BE2C (cell line): ENCODE measurements at regions not wholly inside any gene's neighbourhood (a gene's known extent, or its start where the extent isn't known, plus 50 kb on each side); places are given as distances from the start of the nearest gene placed in this dataset.
"Not testable (repeated sequence)": the region's sequence is repeated elsewhere in the genome, so short reads cannot be mapped to it uniquely, and the experiment has no call there.

ENCODE experiments used
- DNase-seq: peaks from one replicate; pipeline ENCODE4 v3.0.0-alpha.2; 2020
- H3K27me3 ChIP-seq: fragments of 250-450 bp; sonication (Bioruptor Pico); 2 replicates; pipeline ENCODE4 v1.5.1; 2020; ENCODE audit warnings: mild to moderate bottlenecking
- H3K36me3 ChIP-seq: fragments of 250-450 bp; sonication (Bioruptor Pico); 2 replicates; pipeline ENCODE4 v1.5.1; 2020; ENCODE audit warnings: mild to moderate bottlenecking
- H3K4me1 ChIP-seq: fragments of 250-450 bp; sonication (Bioruptor Pico); 2 replicates; pipeline ENCODE4 v1.5.1; 2020
- H3K4me3 ChIP-seq: 2 replicates; pipeline ENCODE4 v1.5.1; 2011; ENCODE audit warnings: low read depth, low read length
- H3K9me3 ChIP-seq: fragments of 250-450 bp; sonication (Bioruptor Pico); 2 replicates; pipeline ENCODE4 v1.5.1; 2020
- TF ChIP-seq, protein P1 (sequence below): IDR thresholded peaks from 2 replicates; pipeline ENCODE4 v1.5.1; 2012; ENCODE audit warnings: mild to moderate bottlenecking, low read depth, low read length

DNA sequence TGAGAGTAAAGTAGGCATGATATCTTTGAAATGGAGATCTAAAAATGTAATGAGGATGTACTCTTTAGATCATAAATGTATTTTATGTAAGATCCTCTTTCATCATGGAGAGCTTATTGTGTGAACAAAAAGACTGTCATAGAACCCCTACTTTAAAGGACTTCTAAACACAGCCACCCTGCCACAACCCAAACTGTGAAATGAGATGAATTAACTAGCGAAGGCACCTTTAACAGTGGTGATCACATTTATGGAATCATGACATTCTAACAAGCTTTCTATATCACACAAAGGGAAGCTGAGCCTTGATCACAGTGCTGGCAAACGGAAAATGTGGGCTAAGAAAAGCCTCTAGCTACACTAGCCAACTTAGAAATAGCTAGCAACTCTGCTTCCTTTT, 1585.2 kb downstream of the EFNA5 start:
- Histone ChIP-seq H3K4me1 (no peaks in the 10 kb centered on the region), H3K4me3 (no peak overlapping the region), H3K36me3 (no peaks in the 10 kb centered on the region), H3K9me3 (no peaks in the 10 kb centered on the region), H3K27me3 (no peaks in the 10 kb centered on the region)
- no peak for DNase-seq
- TF ChIP-seq, protein P1, sequence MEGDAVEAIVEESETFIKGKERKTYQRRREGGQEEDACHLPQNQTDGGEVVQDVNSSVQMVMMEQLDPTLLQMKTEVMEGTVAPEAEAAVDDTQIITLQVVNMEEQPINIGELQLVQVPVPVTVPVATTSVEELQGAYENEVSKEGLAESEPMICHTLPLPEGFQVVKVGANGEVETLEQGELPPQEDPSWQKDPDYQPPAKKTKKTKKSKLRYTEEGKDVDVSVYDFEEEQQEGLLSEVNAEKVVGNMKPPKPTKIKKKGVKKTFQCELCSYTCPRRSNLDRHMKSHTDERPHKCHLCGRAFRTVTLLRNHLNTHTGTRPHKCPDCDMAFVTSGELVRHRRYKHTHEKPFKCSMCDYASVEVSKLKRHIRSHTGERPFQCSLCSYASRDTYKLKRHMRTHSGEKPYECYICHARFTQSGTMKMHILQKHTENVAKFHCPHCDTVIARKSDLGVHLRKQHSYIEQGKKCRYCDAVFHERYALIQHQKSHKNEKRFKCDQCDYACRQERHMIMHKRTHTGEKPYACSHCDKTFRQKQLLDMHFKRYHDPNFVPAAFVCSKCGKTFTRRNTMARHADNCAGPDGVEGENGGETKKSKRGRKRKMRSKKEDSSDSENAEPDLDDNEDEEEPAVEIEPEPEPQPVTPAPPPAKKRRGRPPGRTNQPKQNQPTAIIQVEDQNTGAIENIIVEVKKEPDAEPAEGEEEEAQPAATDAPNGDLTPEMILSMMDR, result no peak

GRCh38 chr5:106085136-106085535, 1585.6 kb downstream of the EFNA5 start:
- Histone ChIP-seq H3K4me1 (no peaks in the 10 kb centered on the region), H3K9me3 (no peaks in the 10 kb centered on the region), H3K27me3 (no peaks in the 10 kb centered on the region), H3K4me3 (no peak overlapping the region), H3K36me3 (no peaks in the 10 kb centered on the region)
- no peak for DNase-seq
- TF ChIP-seq, protein P1, result no peak

DNA sequence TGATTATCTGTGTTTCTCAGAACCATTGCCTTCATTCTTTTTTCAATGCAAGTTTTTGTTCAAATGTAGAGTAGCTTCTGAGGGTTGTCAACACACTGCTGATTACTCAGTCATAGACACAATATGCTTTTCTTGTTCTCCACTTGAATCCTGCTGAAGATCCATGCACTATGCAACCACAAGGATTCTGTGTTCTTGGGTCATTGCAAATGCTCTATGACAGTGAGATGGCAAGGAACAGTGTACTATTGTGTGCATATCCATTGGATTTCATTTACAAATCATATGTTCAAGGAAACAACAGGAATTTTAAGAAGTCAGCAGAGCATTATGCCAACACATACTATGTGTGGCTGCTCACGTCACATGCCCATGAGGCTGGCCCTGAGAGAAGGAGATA, 1590.2 kb downstream of the EFNA5 start:
- Histone ChIP-seq H3K27me3 (no peaks in the 10 kb centered on the region), H3K36me3 (no peaks in the 10 kb centered on the region)
- TF ChIP-seq, protein P1, result no peak

GRCh38 chr5:106076655-106077054, 1594.1 kb downstream of the EFNA5 start:
- Histone ChIP-seq H3K4me3 (no peak overlapping the region), H3K36me3 (no peaks in the 10 kb centered on the region), H3K4me1 (no peaks in the 10 kb centered on the region), H3K27me3 (no peaks in the 10 kb centered on the region), H3K9me3 (no peaks in the 10 kb centered on the region)
- TF ChIP-seq, protein P1, result no peak
- DNase-seq, result no peak

More for the DNA sequence above, 1590.2 kb downstream of the EFNA5 start:
- Histone ChIP-seq H3K9me3 (no peaks in the 10 kb centered on the region), H3K4me1 (no peaks in the 10 kb centered on the region), H3K4me3 (no peak overlapping the region)
- no peak for DNase-seq

DNA sequence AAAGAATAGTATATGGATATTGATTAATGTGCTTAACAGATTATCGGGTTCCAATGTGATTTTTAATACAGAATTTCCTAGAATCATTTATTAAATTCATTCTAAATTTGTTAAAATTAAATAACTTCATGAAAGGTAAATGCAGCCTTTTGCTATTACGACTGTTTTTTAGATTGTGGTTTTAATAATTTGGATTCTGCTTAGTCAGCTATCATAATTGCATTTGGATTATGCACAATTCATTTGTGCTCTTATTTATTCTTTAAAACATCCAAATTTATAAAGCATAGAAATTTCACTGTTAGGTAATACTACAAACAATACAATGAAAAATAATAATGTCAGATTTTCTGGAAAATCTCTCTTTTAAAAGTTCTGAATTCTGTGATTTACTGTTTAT, 1598.5 kb downstream of the EFNA5 start:
- Histone ChIP-seq H3K4me3 (no peak overlapping the region), H3K9me3 (no peaks in the 10 kb centered on the region), H3K4me1 (no peaks in the 10 kb centered on the region), H3K27me3 (no peaks in the 10 kb centered on the region), H3K36me3 (no peaks in the 10 kb centered on the region)
- no peak for DNase-seq
- TF ChIP-seq, protein P1, result no peak

- DNase-seq, result no peak
- H3K9me3 ChIP-seq, result no peaks in the 10 kb centered on the region
- TF ChIP-seq, protein P1, result no peak
- H3K4me3 ChIP-seq, result no peak overlapping the region
- H3K4me1 ChIP-seq, result no peaks in the 10 kb centered on the region
- H3K36me3 ChIP-seq, result no peaks in the 10 kb centered on the region
- no peaks in the 10 kb centered on the region for H3K27me3 ChIP-seq
These were observed 1623.4 kb downstream of the EFNA5 start for GRCh38 chr5:106047341-106047740.

GRCh38 chr5:106032069-106032468, 1638.7 kb downstream of the EFNA5 start:
- H3K4me1 ChIP-seq, H3K9me3 ChIP-seq, DNase-seq, H3K4me3 ChIP-seq, H3K27me3 ChIP-seq, H3K36me3 ChIP-seq: not testable (repeated sequence)
